Neural cell (in vitro differentiated cells): ENCODE measurements at regions not wholly inside any gene's neighbourhood (a gene's known extent, or its start where the extent isn't known, plus 50 kb on each side); places are given as distances from the start of the nearest gene placed in this dataset.

Experiments used
- CTCF ChIP-seq: fragments of 450-650 bp; IDR thresholded peaks from 2 replicates; pipeline ENCODE4 v1.5.1; 2014; ENCODE audit warnings: antibody characterized with exemption, mild to moderate bottlenecking, moderate library complexity; ENCODE audit not compliant: poor library complexity, severe bottlenecking
- POLR2AphosphoS5 ChIP-seq: IDR thresholded peaks from 2 replicates; pipeline ENCODE4 v1.6.1; 2012
- RAD21 ChIP-seq: fragments of 450-650 bp; conservative IDR thresholded peaks from 2 replicates; pipeline ENCODE4 v1.6.1; 2014; ENCODE audit warnings: antibody characterized with exemption, mild to moderate bottlenecking, moderate library complexity
- REST ChIP-seq: IDR thresholded peaks from 2 replicates; pipeline ENCODE4 v1.6.1; 2012; ENCODE audit warnings: borderline replicate concordance

DNA sequence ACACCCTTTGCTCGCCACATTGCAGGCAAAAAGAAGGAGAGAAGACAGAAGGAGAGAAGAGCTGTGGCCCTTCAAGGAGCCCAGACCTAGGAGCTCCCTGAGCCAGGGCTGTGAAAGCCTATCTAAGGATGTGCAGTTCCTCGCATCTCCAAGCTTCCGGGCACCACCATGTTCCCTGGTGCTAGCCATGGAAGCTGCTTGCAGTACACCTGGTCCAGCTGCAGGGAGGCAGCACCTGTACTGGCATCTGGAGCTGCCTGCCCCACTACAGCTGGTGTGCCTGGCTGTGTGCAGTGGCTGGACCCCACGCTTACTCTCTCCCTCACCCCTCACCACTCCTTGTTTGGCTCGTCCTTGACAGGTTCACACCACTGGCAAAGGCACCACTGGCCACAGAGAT, 1111.8 kb upstream of the POT1 start:
- no peak for TF ChIP-seq CTCF
- TF ChIP-seq RAD21: no peak
- TF ChIP-seq POLR2AphosphoS5: no peak
- no peak for TF ChIP-seq REST
